HG03280 (cell line): ENCODE measurements at regions not wholly inside any gene's neighbourhood (a gene's known extent, or its start where the extent isn't known, plus 50 kb on each side); places are given as distances from the start of the nearest gene placed in this dataset.

Experiments used
- ATAC-seq: cut with Tn5 transposase; IDR thresholded peaks from one replicate; pipeline ENCODE4 v1.9.1; 2021; ENCODE audit warnings: mild to moderate bottlenecking, moderate library complexity; ENCODE audit not compliant: unreplicated experiment

DNA sequence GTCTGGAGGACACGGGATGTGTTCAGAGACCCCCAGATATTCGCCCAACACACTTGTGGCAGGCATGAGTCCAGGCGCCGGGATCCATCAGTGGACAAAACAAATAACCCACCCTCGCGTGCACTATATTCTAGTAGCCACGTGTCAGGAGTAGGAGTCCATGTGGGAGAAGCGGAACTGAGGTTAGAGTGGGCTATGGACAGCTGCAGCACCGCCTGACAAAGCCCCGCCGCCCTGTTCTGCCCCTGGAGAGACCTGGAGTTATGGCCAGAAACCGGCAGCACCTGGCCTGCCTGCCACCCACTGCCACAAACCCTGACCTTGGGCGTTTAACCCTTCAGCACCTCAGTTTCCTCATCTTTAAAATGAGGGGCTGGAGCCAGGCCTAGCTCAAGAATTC lies 181.0 kb upstream of the RNF32 start:
- ATAC-seq, result no peak

DNA sequence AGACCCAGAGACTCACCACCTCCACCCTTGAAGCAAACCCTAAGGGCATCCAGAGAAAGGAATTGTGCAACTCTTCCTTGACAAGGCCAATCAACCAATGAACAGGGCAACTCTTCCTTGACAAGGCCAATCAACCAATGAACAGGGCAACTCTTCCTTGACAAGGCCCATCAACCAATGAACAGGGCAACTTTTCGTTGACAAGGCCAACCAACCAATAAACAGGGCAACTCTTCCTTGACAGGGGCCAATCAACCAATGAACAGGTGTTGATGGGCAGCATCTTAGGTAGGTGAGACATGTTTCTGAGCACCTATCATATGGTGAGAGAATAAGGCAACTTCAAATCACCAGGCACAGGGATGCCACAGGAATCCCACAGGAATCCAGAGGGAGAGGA lies 181.5 kb upstream of the RNF32 start:
- no peak for ATAC-seq

DNA sequence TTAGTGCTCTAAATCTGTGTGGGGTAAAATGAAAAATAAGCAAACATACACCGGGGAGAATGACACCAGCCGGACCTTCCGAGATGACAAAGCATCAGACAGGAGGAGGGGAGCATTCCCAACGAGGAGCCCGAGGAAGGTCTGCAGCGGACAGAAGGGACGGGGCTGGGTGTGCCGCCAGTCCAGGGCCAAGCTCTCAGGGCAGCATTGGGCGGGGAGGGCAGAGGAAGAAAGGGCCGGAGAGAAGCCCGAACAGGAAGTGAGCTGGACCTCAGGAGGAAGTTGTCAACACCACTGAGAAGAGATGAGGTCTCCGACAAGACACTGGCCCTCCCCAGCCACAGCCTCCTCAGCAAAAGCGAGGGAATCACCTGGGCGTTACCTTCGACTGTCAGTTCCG lies 182.6 kb upstream of the RNF32 start:
- ATAC-seq, result no peak

DNA sequence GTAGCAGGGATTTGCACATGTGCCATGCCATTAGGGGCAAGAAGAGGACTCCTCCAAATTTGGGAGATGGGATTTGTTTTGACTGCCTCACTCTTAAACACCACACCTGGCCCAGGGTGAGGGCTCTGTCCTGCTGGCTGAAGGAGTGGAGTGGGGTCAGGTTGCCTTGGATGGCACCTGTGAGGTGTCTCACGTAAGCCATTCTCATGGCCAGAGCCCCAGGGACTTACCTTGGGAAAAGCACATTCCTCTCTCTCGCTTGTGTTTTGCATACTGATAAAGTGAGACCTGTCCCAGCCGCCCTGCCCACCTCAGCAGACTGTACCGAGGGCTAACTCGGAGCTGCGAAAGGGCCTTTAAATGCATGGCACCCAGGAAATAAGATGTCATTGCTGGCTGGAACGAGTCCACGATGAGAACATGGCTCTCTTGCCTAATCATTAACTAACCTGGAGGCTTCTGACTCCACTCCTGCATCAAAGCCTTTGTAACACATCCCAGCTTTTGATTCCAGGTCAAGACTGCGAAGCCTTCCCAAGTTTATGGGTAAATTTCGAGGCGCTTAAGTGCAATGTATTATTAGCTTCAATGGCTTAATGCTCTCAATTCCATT lies 184.0 kb upstream of the RNF32 start:
- no peak for ATAC-seq

DNA sequence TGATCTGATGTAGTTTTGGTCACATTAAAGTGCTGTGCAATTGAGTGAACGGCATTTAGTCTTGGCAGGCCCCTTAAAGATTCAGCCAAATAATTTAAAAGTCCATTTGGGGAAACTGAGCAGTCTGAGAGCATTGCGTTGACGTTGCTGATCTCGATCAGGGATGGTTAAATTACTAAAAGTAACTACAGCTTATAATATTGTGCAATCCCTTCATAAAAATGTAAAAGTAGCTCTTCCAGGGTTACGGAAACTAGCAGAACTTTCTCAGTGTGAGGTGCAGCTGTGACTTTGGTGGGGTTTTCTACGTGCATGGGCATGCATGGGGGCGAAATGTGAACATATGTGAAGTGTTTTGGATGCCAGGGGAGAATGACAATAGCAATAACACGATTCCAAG lies 184.5 kb upstream of the RNF32 start:
- ATAC-seq, result no peak

DNA sequence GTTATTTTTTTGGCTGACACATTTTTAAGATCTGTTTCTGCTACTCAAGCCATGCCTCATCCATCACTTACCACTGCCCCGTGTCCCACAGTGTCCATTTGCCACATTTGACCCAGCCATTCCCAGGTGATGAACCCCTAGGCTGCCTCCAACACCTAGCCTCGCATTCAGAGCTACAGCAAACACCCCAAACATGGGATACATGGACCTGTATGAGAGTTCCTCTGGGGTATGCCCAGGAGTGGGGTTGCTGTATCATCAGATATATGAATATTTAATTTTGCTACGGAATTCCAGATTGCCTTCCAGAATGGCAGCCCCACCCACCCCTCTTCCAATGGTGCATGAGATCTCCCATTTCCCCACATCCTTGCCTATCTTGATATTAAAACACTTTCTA lies 190.1 kb upstream of the RNF32 start:
- ATAC-seq, result no peak

DNA sequence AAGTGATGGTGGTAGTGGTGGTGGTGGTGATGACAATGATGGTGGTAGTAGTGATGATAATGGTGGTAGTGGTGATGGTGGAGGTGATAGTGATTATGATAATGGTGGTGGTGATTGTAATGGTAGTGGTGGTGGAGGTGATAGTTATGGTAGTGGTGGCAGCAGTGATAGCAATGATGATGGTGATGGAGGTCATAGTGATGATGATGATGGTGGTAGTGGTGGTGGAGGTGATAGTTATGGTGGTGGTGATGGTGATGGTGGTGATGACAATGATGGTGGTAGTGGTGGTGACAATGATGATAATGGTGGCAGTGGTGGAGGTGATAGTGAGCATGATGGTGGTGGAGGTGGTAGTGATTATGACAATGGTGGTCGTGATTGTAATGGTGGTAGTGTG lies 191.7 kb upstream of the RNF32 start:
- ATAC-seq, result no peak

DNA sequence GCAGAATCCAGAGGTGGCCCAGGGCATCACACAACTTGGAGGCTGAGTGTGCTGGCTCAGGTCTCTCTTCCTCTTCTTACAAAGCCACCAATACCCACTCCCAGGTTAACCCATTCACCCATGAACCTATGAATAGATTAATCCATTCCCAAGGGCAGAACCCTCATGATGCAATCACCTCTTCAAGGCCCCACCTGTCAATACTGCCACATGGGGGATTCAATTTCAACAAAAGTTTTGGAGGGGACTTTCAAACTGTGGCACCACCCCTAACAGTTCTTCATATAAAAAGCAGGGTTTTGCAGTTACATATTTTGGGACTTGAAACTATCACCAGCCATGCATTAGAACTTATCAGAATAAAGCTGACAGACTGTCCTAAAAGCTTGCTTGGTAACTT lies 193.6 kb upstream of the RNF32 start:
- ATAC-seq, result no peak

DNA sequence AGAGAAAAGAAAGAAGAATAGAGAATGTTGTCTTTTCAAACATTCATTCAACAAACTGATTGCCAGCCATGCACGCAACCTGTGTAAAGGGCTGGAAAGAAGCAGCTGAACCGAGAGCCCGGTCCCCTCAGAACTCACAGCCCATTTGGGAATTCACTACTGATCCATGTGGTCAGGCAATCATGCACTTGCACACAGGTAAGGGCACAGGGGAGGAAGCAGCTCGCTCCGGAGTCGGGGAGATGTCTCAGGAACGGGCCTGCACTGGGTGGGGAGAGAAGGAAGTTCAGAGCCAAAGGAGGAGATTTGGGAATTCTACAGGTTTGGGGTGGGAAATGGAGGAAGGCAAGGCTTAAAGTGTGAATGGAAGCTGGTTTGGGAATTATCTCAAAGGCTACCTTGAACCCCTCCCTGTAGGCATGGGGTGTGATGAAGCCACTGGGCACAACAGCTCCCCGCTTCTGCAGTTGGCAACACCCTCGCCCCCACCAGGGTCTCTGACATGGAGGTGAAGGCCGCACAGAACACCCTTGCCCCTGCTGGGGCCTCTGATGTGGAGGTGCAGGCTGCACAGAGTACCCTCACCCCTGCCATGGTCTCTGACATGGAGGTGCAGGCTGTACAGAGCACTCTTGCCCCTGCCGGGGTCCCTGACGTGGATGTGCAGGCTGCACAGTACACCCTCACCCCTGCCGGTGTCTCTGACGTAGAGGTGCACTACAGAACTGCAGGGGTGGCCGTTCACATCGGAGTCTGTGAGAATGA lies 194.4 kb upstream of the RNF32 start:
- no peak for ATAC-seq

DNA sequence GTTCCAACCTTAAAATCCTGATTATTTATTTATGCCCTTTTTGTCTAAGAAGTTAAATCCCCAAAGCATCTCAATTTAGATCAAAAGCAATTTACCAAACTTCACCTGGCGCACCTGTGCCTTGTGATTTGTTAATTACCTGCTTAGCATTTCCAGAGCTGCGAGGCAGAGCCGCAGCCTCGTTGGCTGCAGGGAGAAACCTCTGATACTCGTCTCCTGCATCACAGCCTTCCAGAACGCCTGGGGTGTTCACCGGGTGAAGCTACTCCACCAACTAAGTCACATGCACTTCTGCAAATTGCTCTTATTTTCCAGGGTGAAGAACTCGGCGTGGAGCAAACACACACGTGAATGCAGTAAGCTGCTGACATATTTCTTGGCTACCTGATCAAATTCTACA lies 198.1 kb upstream of the RNF32 start:
- no peak for ATAC-seq

DNA sequence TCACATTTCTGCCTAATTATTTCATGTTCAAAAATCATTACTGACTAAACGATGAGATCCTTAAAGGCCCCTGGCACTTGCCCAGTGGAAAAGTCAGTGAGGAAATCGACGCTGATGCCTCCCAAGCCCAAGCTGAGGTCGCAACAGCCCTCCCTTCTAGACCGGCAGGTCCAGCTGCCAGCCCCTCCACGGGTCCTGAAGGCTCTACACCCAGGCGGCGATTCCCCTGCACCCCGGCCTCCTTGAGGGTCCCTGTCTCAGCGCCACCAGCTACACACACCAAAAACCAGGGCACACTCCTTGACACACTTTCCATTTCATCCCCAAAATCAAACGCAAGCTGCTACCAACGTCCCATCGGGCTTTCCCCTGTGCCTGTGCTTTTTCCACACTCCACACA lies 200.1 kb upstream of the RNF32 start:
- ATAC-seq, result no peak

DNA sequence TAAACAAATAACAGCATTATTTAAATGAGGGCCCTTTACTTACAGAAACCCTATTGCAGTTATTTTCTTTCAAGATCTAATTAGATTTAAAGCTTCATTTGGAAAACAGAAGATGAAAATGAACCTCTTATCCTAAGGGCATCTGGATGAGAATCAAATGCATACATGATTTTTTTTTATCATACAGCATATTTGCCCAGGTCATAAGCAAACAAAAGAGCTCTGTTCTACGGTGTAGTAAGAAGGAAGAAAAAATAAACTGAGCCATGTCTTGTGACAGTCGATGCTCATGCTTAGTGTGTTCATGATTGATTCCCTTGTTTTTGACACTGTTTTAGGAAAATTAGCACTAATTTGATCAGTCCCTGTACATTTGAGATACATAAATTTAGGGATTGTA lies 202.6 kb upstream of the RNF32 start:
- ATAC-seq, result no peak

DNA sequence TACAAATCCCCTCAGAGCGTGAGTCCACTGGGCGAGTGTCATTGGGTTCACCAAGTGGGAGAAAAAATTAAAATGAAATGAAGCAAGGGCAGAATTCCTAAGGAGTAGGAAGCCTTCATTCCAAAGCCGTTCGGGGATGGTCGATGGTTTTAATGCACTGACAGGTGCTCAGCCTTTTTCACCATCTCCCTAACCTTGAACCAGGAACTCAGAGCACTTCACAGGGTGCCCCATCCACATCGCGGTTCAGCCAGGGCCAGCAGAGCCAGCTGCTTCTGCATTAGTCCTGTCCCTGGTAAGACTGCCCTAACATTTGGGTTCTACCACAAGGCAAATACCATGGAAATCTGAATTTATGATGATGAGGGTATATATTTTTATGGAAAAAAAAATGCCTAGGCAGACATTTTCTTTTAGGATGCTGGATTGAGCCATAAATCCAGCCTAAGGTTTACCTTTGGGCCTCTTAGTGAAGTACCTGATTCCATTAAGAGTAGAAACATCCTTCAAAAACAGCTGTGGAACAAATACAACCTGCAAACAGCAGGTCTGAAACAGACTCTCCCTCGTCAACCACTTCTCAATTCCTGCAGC lies 203.5 kb upstream of the RNF32 start:
- ATAC-seq, result no peak

DNA sequence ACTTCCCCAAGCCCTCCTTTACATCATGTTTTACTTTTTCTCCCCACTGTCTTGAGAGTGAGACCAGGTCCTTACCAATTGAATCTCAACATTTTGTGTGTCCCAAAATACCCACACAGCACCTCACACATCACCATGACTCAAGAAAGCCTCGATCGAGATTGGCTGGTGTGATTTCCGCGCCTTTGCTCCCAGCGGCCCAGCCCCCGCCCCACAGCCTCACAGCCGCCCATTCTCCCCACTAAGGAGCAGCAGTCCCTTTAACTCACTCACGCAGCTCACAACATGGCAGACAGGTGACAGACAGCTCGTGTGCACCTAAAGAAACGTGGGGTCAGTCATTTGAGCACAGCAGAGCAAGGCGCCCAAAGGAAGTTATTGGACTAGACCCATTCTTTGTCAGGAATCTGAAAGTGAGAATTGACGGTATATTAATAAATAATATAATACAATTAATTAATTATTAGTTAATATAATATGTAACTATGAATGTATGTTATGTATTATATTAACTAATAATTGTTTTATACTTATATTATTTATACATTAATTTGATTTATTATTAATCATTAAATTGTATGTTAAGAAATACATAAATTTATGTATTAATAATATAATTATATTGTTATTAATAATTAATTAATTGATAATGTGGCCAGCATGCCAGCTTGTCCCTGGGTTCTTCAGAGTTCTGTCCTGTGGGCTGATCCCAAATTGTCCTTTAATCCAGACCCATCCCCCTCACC lies 204.9 kb upstream of the RNF32 start:
- no peak for ATAC-seq

DNA sequence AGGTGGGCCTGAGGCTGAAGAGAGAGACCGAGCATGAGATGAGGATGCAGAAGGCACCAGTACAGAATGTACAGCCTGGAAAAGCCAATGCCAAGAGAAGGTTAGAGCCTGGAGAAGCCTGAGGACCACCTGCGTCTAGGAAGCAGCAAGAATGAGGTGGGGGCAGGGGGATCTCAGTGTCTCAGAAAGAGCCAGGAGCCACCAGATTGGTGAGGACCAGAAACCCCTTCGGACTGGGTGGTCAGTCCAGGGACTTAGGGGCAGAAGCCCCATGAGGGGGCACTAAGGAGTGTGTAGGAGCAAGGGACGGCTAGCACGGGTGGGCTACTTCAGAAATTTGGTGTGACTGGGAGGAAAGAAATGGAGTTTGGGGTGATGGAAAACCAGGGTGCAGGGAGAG lies 205.9 kb upstream of the RNF32 start:
- ATAC-seq, result no peak

DNA sequence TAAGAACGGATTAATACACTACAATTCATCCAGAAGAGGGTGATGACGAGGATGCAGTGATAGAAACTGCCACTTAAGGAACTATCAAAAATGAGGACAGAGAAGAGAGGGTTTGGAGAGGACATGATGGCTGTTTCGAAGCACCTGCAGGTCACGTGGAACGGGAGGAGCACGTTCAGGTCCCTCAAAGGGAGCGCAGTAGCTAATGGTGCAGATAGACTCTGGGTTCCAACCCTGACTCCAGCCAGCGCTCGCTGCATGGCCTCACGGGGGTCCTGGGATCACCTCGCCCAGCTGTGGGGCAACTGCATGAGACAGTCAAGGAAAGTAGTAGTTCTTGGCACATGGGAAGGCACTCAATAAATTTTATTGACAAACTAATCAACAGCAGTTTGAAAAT lies 208.6 kb upstream of the RNF32 start:
- no peak for ATAC-seq

DNA sequence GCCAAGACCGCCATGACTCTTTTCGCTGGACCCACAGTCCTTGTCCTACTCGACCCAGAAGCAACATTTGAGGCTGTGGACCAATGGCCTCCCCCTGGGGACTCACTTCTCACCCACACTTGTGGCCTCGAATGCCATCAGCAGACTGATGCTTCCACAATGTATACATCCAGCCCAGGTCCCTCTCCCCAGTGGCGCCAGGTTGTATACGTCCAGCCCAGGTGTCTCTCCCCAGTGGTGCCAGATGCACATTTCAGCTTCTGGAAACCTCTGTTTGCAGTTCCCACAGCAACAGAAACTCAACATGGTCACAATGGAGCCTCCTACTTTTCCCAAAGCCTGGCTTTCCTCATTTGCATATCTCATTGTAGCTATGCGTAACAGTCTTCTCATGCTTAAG lies 210.5 kb upstream of the RNF32 start:
- no peak for ATAC-seq

DNA sequence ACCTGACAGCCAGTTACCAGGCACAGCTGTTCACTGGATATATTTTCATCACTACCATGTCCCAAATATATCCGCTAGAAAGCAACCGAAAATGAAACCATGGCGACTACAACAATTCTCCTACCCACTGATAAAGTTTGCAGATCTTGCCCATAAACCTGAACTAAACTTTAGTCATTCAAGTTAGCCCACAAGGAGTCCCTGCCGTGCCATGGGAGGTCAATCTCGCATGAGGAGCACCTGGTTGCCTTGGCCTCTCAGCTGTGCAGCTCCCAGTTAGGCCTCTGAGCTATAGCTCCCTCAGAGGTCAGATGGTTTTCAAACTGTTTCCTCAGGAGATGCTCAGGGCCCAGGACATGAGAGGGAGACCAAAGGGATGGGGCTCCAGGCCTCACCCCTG lies 211.1 kb upstream of the RNF32 start:
- ATAC-seq, result no peak

DNA sequence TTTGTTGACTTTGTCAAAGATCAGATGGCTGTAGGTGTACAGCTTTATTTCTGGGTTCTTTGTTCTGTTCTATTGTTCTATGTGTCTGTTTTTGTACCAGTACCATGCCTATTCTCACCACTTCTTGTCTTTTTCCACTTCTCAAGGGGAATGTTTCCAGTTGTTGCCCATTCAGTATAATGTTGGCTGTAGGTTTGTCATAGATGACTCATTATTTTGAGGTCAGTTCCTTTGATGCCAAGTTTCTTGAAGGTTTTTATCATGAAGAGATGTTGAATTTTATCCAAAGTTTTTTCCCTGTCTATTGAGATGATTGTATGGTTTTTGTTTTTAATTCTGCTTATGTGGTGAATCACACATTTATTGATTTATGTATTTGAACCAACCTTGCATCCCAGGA lies 216.7 kb upstream of the RNF32 start:
- no peak for ATAC-seq

DNA sequence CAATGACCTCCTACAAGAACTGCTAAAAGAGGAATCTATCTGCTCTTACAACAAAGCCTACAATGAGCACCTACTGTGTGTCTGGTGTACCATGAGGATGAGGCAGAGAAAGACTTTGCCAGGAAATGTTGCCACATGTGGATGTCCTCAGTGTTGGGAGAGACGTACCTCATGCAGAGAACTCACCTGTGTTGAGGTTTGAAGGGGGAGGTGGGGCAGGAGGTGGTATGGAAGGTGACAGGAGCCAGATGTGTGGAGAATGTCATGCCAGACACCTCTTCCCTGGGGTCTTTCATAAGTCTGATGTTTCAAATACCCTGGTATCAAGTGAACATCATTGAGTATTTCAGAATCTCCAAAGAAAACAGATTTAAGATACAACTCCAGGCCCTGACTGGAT lies 220.1 kb upstream of the RNF32 start:
- no peak for ATAC-seq

DNA sequence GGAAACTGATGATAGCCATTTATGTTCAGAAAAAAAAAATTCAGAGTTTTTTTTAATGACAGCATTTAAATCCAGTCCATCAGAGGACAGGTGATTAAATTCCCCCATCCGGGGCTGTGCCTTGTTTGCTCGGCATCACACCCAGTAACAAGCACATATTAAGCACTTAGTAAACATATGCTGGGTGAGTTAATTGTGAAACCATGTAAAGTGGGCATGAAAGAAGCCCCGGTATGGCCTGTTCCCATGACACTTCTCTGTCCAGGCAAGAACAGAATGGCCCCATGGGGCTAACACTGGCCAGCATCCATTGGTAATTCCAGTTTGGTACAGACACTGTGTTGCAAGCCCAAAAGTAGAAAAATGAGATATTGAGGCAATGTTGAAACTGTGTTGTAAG lies 220.8 kb upstream of the RNF32 start:
- ATAC-seq, result no peak

DNA sequence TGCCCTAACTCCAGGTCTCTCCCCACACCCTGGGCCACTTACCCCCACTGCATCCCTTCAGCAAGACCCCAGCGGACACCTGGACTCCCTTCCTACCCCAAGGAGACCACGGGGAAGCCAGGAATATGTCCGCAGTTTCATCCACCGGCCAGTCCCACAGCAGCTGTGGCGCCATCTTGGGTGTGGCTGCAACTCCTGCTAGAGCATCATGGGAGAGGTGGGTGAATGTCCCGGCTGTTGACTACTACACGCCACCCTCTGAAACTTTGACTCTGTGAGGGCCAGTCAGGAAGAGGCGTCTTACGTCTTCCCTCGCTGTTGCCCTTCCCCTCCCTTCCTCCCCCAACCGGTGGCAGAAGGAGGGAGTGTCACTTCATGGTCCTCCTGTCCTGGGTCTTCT lies 238.3 kb upstream of the RNF32 start:
- ATAC-seq, result no peak
